AG09309 (cell line): ENCODE measurements at regions not wholly inside any gene's neighbourhood (a gene's known extent, or its start where the extent isn't known, plus 50 kb on each side); places are given as distances from the start of the nearest gene placed in this dataset.

Experiments used
- DNase-seq: peaks from one replicate; pipeline ENCODE4 v3.0.0-alpha.2; 2010; ENCODE audit warnings: low read depth
- H3K4me3 ChIP-seq: 2 replicates; pipeline ENCODE4 v1.5.1; 2011; ENCODE audit warnings: mild to moderate bottlenecking, low read depth, low read length, moderate library complexity; ENCODE audit not compliant: control insufficient read depth
- CTCF ChIP-seq: IDR thresholded peaks from 2 replicates; pipeline ENCODE4 v1.5.1; 2011; ENCODE audit warnings: mild to moderate bottlenecking, low read depth, low read length, inconsistent platforms; ENCODE audit not compliant: insufficient read depth, control insufficient read depth; ENCODE audit errors: missing control alignments

- no peak for TF ChIP-seq CTCF
- DNase-seq = no peak
- H3K4me3 ChIP-seq = peak overlapping the region; percentile 61
Measured at GRCh38 chr2:143936848-143937722, 582.8 kb downstream of the ZEB2 start.

DNA sequence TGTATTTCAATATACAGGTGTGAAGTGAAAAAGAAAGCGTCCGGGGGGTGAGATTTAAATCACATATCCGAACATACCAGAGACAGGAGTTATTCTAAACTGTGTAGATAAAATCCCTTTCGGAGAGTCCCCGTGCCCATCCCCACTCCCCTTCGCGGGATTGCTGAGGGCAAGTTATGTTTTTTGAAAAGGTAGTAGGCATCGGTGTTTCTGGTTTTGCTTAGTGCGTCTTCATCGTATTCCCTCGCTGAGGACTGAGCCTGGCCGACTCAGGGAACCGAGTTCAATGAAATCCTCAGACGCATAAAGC, 583.4 kb downstream of the ZEB2 start:
- no peak for TF ChIP-seq CTCF
- no peak for DNase-seq
- H3K4me3 ChIP-seq = peak overlapping the region; percentile 61

DNA sequence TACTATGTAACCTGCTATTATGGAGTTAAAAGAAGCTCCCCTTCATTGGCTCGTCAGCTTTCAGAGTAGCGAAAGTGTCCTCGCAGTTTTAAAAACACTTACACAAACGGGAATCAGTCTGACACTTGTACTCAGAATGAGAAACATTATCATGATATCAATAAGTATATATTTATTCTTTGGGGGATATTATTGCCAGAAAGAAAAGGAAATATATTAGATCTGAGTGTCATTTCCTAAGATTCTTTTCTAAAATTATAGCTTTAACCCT, 584.5 kb downstream of the ZEB2 start:
- TF ChIP-seq CTCF = no peak
- no peak overlapping the region for H3K4me3 ChIP-seq
- no peak for DNase-seq

- H3K4me3 ChIP-seq = no peak overlapping the region
- no peak for DNase-seq
- no peak for TF ChIP-seq CTCF
Measured at GRCh38 chr2:143934626-143935481, 585.1 kb downstream of the ZEB2 start.

- TF ChIP-seq CTCF = no peak
- H3K4me3 ChIP-seq = no peak overlapping the region
- no peak for DNase-seq
Measured at GRCh38 chr2:143933946-143934569, 585.9 kb downstream of the ZEB2 start.

GRCh38 chr2:143930891-143931290, 589.0 kb downstream of the ZEB2 start:
- no peak for TF ChIP-seq CTCF
- no peak for DNase-seq

More at GRCh38 chr2:143930891-143931290, 589.0 kb downstream of the ZEB2 start:
- no peak overlapping the region for H3K4me3 ChIP-seq
